HS-27A (cell line): ENCODE measurements at regions not wholly inside any gene's neighbourhood (a gene's known extent, or its start where the extent isn't known, plus 50 kb on each side); places are given as distances from the start of the nearest gene placed in this dataset.
"Not testable (repeated sequence)": the region's sequence is repeated elsewhere in the genome, so short reads cannot be mapped to it uniquely, and the experiment has no call there.

ENCODE experiments used
- DNase-seq: peaks from one replicate; pipeline ENCODE4 v3.0.0-alpha.2; 2012; ENCODE audit warnings: low read depth, missing footprints

DNA sequence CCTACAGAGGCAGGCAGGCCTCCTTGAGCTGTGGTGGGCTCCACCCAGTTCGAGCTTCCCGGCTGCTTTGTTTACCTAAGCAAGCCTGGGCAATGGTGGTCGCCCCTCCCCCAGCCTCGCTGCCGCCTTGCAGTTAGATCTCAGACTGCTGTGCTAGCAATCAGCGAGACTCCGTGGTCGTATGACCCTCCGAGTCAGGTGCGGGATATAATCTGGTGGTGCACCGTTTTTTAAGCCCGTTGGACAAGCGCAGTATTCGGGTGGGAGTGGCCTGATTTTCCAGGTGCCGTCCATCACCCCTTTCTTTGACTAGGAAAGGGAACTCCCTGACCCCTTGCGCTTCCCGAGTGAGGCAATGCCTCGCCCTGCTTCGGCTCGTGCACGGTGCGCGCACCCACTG lies 407.6 kb downstream of the NTRK2 start:
- not testable (repeated sequence) for DNase-seq
